Endothelial cell of umbilical vein (primary cell): ENCODE measurements at regions not wholly inside any gene's neighbourhood (a gene's known extent, or its start where the extent isn't known, plus 50 kb on each side); places are given as distances from the start of the nearest gene placed in this dataset.

Experiments used
- EZH2 ChIP-seq: IDR thresholded peaks from 2 replicates; pipeline ENCODE4 v1.6.1; 2012; ENCODE audit warnings: borderline replicate concordance, low read depth, mild to moderate bottlenecking, moderate library complexity, low read length, inconsistent platforms; ENCODE audit not compliant: severe bottlenecking
- JUN ChIP-seq: IDR thresholded peaks from 2 replicates; pipeline ENCODE4 v1.6.1; 2011; ENCODE audit warnings: borderline replicate concordance, low read depth; ENCODE audit not compliant: insufficient read length, insufficient read depth
- POLR2A ChIP-seq: IDR thresholded peaks from 2 replicates; pipeline ENCODE4 v1.6.1; 2012; ENCODE audit warnings: low read depth, mild to moderate bottlenecking, control low read depth, low read length
- TF ChIP-seq, protein P1 (sequence below), 2 donors: IDR thresholded peaks; 1 replicate in 1 of 2; 2 replicates in 1 of 2; pipeline ENCODE4 v1.5.1; 2011; ENCODE audit warnings: low read length in 2 of 2, mild to moderate bottlenecking in 2 of 2, moderate library complexity in 2 of 2, control low read depth in 1 of 2, inconsistent platforms in 1 of 2, low read depth in 1 of 2; ENCODE audit not compliant: insufficient read depth in 1 of 2; ENCODE audit errors: extremely low read depth in 1 of 2

DNA sequence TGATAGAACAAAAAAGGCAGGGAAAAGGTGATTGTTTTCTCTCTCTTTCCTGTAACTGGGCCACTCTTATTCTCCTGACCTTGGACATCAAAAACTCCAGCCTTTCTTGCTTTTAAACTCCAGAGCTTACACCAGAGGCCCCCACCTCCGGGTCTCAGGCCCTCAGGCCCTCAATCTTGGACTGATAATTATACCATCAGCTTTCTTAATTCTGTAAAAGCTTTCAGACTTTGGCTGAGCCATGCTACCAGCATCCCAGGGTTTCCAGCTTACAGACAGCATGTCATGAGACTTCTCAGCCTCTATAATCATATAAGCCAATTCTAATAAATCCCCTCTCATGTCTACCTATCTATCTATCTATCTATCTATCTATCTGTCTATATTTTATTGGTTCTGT, 137.7 kb downstream of the SNX18 start:
- TF ChIP-seq EZH2, result no peak
- TF ChIP-seq, protein P1, sequence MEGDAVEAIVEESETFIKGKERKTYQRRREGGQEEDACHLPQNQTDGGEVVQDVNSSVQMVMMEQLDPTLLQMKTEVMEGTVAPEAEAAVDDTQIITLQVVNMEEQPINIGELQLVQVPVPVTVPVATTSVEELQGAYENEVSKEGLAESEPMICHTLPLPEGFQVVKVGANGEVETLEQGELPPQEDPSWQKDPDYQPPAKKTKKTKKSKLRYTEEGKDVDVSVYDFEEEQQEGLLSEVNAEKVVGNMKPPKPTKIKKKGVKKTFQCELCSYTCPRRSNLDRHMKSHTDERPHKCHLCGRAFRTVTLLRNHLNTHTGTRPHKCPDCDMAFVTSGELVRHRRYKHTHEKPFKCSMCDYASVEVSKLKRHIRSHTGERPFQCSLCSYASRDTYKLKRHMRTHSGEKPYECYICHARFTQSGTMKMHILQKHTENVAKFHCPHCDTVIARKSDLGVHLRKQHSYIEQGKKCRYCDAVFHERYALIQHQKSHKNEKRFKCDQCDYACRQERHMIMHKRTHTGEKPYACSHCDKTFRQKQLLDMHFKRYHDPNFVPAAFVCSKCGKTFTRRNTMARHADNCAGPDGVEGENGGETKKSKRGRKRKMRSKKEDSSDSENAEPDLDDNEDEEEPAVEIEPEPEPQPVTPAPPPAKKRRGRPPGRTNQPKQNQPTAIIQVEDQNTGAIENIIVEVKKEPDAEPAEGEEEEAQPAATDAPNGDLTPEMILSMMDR (IDR thresholded peaks at IDR 0.05; ENCODE audit: extremely low read depth in 1 of 2, insufficient read depth in 1 of 2, low read depth in 1 of 2, low read length in 2 of 2), result no peak
- TF ChIP-seq JUN, result no peak
- TF ChIP-seq POLR2A, result no peak
